HG03196 (cell line): ENCODE measurements at regions not wholly inside any gene's neighbourhood (a gene's known extent, or its start where the extent isn't known, plus 50 kb on each side); places are given as distances from the start of the nearest gene placed in this dataset.

ENCODE experiments used
- ATAC-seq: cut with Tn5 transposase; IDR thresholded peaks from one replicate; pipeline ENCODE4 v1.9.1; 2021; ENCODE audit not compliant: unreplicated experiment

GRCh38 chr12:12015073-12015685 lies 55.6 kb upstream of the BCL2L14 start:
- ATAC-seq = no peak

GRCh38 chr12:12016284-12017100 lies 54.2 kb upstream of the BCL2L14 start:
- no peak for ATAC-seq

- no peak for ATAC-seq
These were observed 53.6 kb upstream of the BCL2L14 start for GRCh38 chr12:12017135-12017581.

- no peak for ATAC-seq
These were observed 52.9 kb upstream of the BCL2L14 start for GRCh38 chr12:12017798-12018197.

GRCh38 chr12:12018454-12018853 lies 52.3 kb upstream of the BCL2L14 start:
- ATAC-seq = no peak

- ATAC-seq = no peak
These were observed 50.9 kb upstream of the BCL2L14 start for GRCh38 chr12:12019881-12020280.

- no peak for ATAC-seq
These were observed 50.0 kb upstream of the BCL2L14 start for GRCh38 chr12:12020762-12021161.
